Neuronal stem cell (in vitro differentiated cells): ENCODE measurements at regions not wholly inside any gene's neighbourhood (a gene's known extent, or its start where the extent isn't known, plus 50 kb on each side); places are given as distances from the start of the nearest gene placed in this dataset.

ENCODE experiments used
- DNase-seq: peaks from one replicate; pipeline ENCODE4 v3.0.0-alpha.2; 2013; ENCODE audit warnings: low spot score
- H2AFZ ChIP-seq: one replicate; pipeline ENCODE4 v1.6.1; 2013; ENCODE audit warnings: mild to moderate bottlenecking, low read length, inconsistent platforms
- H2AK5ac ChIP-seq: 2 replicates; pipeline ENCODE4 v1.6.1; 2013; ENCODE audit warnings: low read depth, mild to moderate bottlenecking, inconsistent platforms, low read length, moderate library complexity, mixed read lengths
- H2BK120ac ChIP-seq: 2 replicates; pipeline ENCODE4 v1.6.1; 2013; ENCODE audit warnings: low read depth, mild to moderate bottlenecking, inconsistent platforms, low read length, moderate library complexity, mixed read lengths
- H2BK12ac ChIP-seq: one replicate; pipeline ENCODE4 v1.6.1; 2013; ENCODE audit warnings: low read length, inconsistent platforms
- H2BK15ac ChIP-seq: 2 replicates; pipeline ENCODE4 v1.6.1; 2013; ENCODE audit warnings: mild to moderate bottlenecking, low read length, inconsistent platforms, mixed read lengths
- H2BK5ac ChIP-seq: one replicate; pipeline ENCODE4 v1.6.1; 2013; ENCODE audit warnings: inconsistent platforms, mild to moderate bottlenecking, low read length, moderate library complexity
- H3K14ac ChIP-seq: one replicate; pipeline ENCODE4 v1.6.1; 2013; ENCODE audit warnings: low read length, inconsistent platforms
- H3K18ac ChIP-seq: 2 replicates; pipeline ENCODE4 v1.6.1; 2013; ENCODE audit warnings: low read length, inconsistent platforms
- H3K23ac ChIP-seq: 2 replicates; pipeline ENCODE4 v1.6.1; 2013; ENCODE audit warnings: low read depth, mild to moderate bottlenecking, mixed read lengths, low read length, inconsistent platforms; ENCODE audit not compliant: poor library complexity
- H3K27ac ChIP-seq: replicated peaks from 3 replicates; pipeline ENCODE4 v1.5.1; 2013; ENCODE audit warnings: low read length, inconsistent platforms
- H3K27me3 ChIP-seq, 3 experiments: 2 replicates each; pipeline ENCODE4 v1.6.1; 2013; ENCODE audit warnings: low read length in 3 of 3, mild to moderate bottlenecking in 2 of 3, inconsistent platforms in 1 of 3, low read depth in 1 of 3, mixed read lengths in 1 of 3, moderate library complexity in 1 of 3; ENCODE audit not compliant: control insufficient read depth in 3 of 3, insufficient read depth in 3 of 3
- H3K36me3 ChIP-seq, 2 donors: replicated peaks in 1 of 2; 2 replicates each; pipeline ENCODE4 v1.6.1; 2013; ENCODE audit warnings: low read length in 2 of 2; ENCODE audit not compliant: control insufficient read depth in 2 of 2, insufficient read depth in 2 of 2
- H3K4ac ChIP-seq: 2 replicates; pipeline ENCODE4 v1.6.1; 2013; ENCODE audit warnings: inconsistent platforms, mild to moderate bottlenecking, low read length, moderate library complexity
- H3K4me1 ChIP-seq, 2 donors: 1 replicate in 1 of 2; 2 replicates in 1 of 2; pipeline ENCODE4 v1.6.1; 2013; ENCODE audit warnings: low read length in 2 of 2, low read depth in 1 of 2; ENCODE audit not compliant: control insufficient read depth in 2 of 2, insufficient read depth in 1 of 2
- H3K4me2 ChIP-seq: one replicate; pipeline ENCODE4 v1.6.1; 2013; ENCODE audit warnings: mild to moderate bottlenecking, low read length, inconsistent platforms; ENCODE audit not compliant: insufficient read depth, poor library complexity, severe bottlenecking
- H3K4me3 ChIP-seq, 2 donors: 2 replicates each; pipeline ENCODE4 v1.5.1; 2013; ENCODE audit warnings: low read length in 2 of 2, mild to moderate bottlenecking in 2 of 2, inconsistent platforms in 1 of 2, moderate library complexity in 1 of 2
- H3K79me1 ChIP-seq: one replicate; pipeline ENCODE4 v1.6.1; 2013; ENCODE audit warnings: low read depth, mild to moderate bottlenecking, inconsistent platforms, low read length, moderate library complexity
- H3K9ac ChIP-seq: one replicate; pipeline ENCODE4 v1.6.1; 2013; ENCODE audit warnings: mild to moderate bottlenecking, low read depth, low read length, inconsistent platforms; ENCODE audit not compliant: poor library complexity
- H3K9me3 ChIP-seq, 2 donors: replicated peaks in 1 of 2; 2 replicates each; pipeline versions ENCODE3 to v1.6.1; 2013; ENCODE audit warnings: low read length in 2 of 2, mild to moderate bottlenecking in 2 of 2, inconsistent platforms in 1 of 2, low read depth in 1 of 2, mixed read lengths in 1 of 2, moderate library complexity in 1 of 2; ENCODE audit not compliant: control insufficient read depth in 2 of 2, insufficient read depth in 1 of 2
- H4K8ac ChIP-seq: one replicate; pipeline ENCODE4 v1.6.1; 2013; ENCODE audit warnings: low read depth, mild to moderate bottlenecking, inconsistent platforms, low read length, moderate library complexity
- H4K91ac ChIP-seq: one replicate; pipeline ENCODE4 v1.6.1; 2013; ENCODE audit warnings: low read length, low read depth, mild to moderate bottlenecking, inconsistent platforms; ENCODE audit not compliant: poor library complexity
- WGBS, 2 donors: extraction: QIAGEN DNeasy Blood & Tissue Kit; methylation state at CpG; one replicate each; pipeline ENCODE4 v1.1.7; 2013; ENCODE audit warnings: missing lambda C conversion rate in 2 of 2, mixed read lengths in 1 of 2; ENCODE audit not compliant: insufficient read length in 2 of 2, insufficient replicate concordance in 1 of 2; ENCODE audit errors: extremely low coverage in 2 of 2; 5-methylcytosine and 5-hydroxymethylcytosine counted together

- Histone ChIP-seq H3K9ac (no peak overlapping the region), H2BK12ac (no peak overlapping the region), H3K27ac (no peak overlapping the region), H2BK120ac (no peak overlapping the region), H3K79me1 (no peaks in the 10 kb centered on the region), H3K4me2 (no peak overlapping the region), H2AFZ (peak overlapping the region; percentile 10), H2BK5ac (no peak overlapping the region), H3K4ac (no peak overlapping the region), H3K36me3 (no peaks in the 10 kb centered on the region), H4K8ac (no peak overlapping the region), H3K4me1 (no peaks in the 10 kb centered on the region), H3K27me3 (no peaks in the 10 kb centered on the region), H3K23ac (no peak overlapping the region), H3K14ac (no peak overlapping the region), H3K9me3 (no peaks in the 10 kb centered on the region), H2AK5ac (no peak overlapping the region), H3K18ac (no peak overlapping the region), H4K91ac (no peak overlapping the region), H2BK15ac (no peak overlapping the region), H3K4me3 (no peak overlapping the region)
- DNase-seq: no peak
- WGBS, 2 donors: no CpG with 5 or more reads among the region's 13 CpGs
Measured at GRCh38 chr5:28850320-28850921, 1812.0 kb upstream of the CDH9 start.

- H3K23ac ChIP-seq: no peak overlapping the region
- no peak overlapping the region for H4K91ac ChIP-seq
- no peak overlapping the region for H2AFZ ChIP-seq
- no CpG with 5 or more reads among the region's 4 CpGs for WGBS, 2 donors
- no peak overlapping the region for H3K27ac ChIP-seq
- H4K8ac ChIP-seq: no peak overlapping the region
- H3K79me1 ChIP-seq: no peaks in the 10 kb centered on the region
- no peak overlapping the region for H3K4ac ChIP-seq
- no peaks in the 10 kb centered on the region for H3K9me3 ChIP-seq
- no peak overlapping the region for H3K18ac ChIP-seq
- H2BK12ac ChIP-seq: no peak overlapping the region
- H2BK15ac ChIP-seq: no peak overlapping the region
- no peak overlapping the region for H3K4me3 ChIP-seq
- no peak overlapping the region for H3K9ac ChIP-seq
- H2BK5ac ChIP-seq: no peak overlapping the region
- no peak overlapping the region for H2AK5ac ChIP-seq
- no peak overlapping the region for H3K4me2 ChIP-seq
- H2BK120ac ChIP-seq: no peak overlapping the region
- H3K27me3 ChIP-seq: no peaks in the 10 kb centered on the region
- H3K14ac ChIP-seq: no peak overlapping the region
- no peak for DNase-seq
- H3K4me1 ChIP-seq: no peaks in the 10 kb centered on the region
- no peaks in the 10 kb centered on the region for H3K36me3 ChIP-seq
Measured at GRCh38 chr5:28831042-28831441, 1792.7 kb upstream of the CDH9 start.

DNA sequence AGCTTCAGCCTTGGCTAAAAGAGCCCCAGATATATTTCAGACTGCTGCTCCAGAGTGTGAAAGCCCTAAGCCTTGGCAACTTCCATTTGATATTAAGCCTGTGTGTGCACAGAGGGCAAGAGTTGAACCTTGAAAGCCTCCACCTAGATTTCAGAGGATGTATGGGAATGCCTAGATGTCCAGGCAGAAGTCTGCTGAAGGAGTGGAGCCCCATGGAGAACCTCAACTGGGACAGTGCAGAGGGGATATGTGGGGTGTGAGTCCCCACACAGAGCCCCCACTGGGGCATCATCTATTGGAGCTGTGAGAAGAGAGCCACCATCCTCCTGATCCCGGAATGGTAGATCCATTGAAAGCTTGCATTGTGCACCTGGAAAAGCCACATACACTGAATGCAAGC is 1784.8 kb upstream of the CDH9 start:
- H2BK12ac ChIP-seq: no peak overlapping the region
- no CpG with 5 or more reads among the region's 1 CpG for WGBS, 2 donors

GRCh38 chr5:28822071-28822470 is 1783.7 kb upstream of the CDH9 start:
- H3K36me3 ChIP-seq: no peaks in the 10 kb centered on the region
- H3K4me3 ChIP-seq: no peak overlapping the region
- no peak overlapping the region for H3K4ac ChIP-seq
- H3K27me3 ChIP-seq: no peaks in the 10 kb centered on the region
- no peak overlapping the region for H3K9ac ChIP-seq
- DNase-seq: no peak
- H2AK5ac ChIP-seq: no peak overlapping the region
- no peak overlapping the region for H2BK5ac ChIP-seq
- H3K18ac ChIP-seq: no peak overlapping the region
- no peaks in the 10 kb centered on the region for H3K79me1 ChIP-seq
- H2BK15ac ChIP-seq: no peak overlapping the region
- H3K9me3 ChIP-seq: peaks cover 0 to 4% of the 10 kb centered on the region in 2 donors
- no peak overlapping the region for H3K14ac ChIP-seq
- H3K4me2 ChIP-seq: no peak overlapping the region
- H3K4me1 ChIP-seq: no peaks in the 10 kb centered on the region
- WGBS, 2 donors: no CpG with 5 or more reads among the region's 2 CpGs
- H2BK120ac ChIP-seq: no peak overlapping the region
- no peak overlapping the region for H3K27ac ChIP-seq
- no peak overlapping the region for H4K8ac ChIP-seq
- H2BK12ac ChIP-seq: no peak overlapping the region
- no peak overlapping the region for H3K23ac ChIP-seq
- H2AFZ ChIP-seq: no peak overlapping the region
- H4K91ac ChIP-seq: no peak overlapping the region

More for the DNA sequence above, 1784.8 kb upstream of the CDH9 start:
- no peaks in the 10 kb centered on the region for H3K27me3 ChIP-seq
- H3K9ac ChIP-seq: no peak overlapping the region
- H4K8ac ChIP-seq: no peak overlapping the region
- H3K4me1 ChIP-seq: no peaks in the 10 kb centered on the region
- no peak overlapping the region for H2BK15ac ChIP-seq
- DNase-seq: no peak
- H3K14ac ChIP-seq: no peak overlapping the region
- no peak overlapping the region for H3K23ac ChIP-seq
- H3K79me1 ChIP-seq: no peaks in the 10 kb centered on the region
- no peak overlapping the region for H3K4me2 ChIP-seq
- H2BK5ac ChIP-seq: no peak overlapping the region
- H3K4me3 ChIP-seq: no peak overlapping the region
- no peak overlapping the region for H2AFZ ChIP-seq
- H3K4ac ChIP-seq: no peak overlapping the region
- H3K9me3 ChIP-seq: peaks cover 0 to 4% of the 10 kb centered on the region in 2 donors
- H2AK5ac ChIP-seq: no peak overlapping the region
- H3K27ac ChIP-seq: no peak overlapping the region
- H3K36me3 ChIP-seq: no peaks in the 10 kb centered on the region
- no peak overlapping the region for H3K18ac ChIP-seq
- no peak overlapping the region for H4K91ac ChIP-seq
- H2BK120ac ChIP-seq: no peak overlapping the region
